ENCODE measurements at regions not wholly inside any gene's neighbourhood (a gene's known extent, or its start where the extent isn't known, plus 50 kb on each side); places are given as distances from the start of the nearest gene placed in this dataset.
"Not testable (repeated sequence)": the region's sequence is repeated elsewhere in the genome, so short reads cannot be mapped to it uniquely, and the experiment has no call there.

- Histone ChIP-seq H3K4me1 (no peaks in the 10 kb centered on the region), H3K27ac (no peak overlapping the region), H3K36me3 (no peaks in the 10 kb centered on the region), H3K4me3 (replicated peaks in 1 of 3) (no peak overlapping the region), H3K9me3 (no peaks in the 10 kb centered on the region), H3K27me3 (no peaks in the 10 kb centered on the region)
- no peak for DNase-seq
- TF ChIP-seq POLR2A (IDR thresholded peaks at IDR 0.05) (no peak), CTCF (IDR thresholded peaks at IDR 0.05) (no peak)
- intact Hi-C loops (cut with DNase I), result no loop called here
- WGBS, 2 donors, result 81 to 85% methylated on average over 4 of the region's 4 CpGs
These were observed 229.1 kb upstream of the CBLB start for GRCh38 chr3:106097817-106098435.

GRCh38 chr3:106103383-106103782 lies 234.6 kb upstream of the CBLB start:
- H3K27ac ChIP-seq, result no peak overlapping the region
- intact Hi-C loops (cut with DNase I), result no loop called here
- no peak for DNase-seq
- WGBS, 2 donors, result 77 to 79% methylated on average over 2 of the region's 2 CpGs
- no peaks in the 10 kb centered on the region for H3K4me1 ChIP-seq
- no peaks in the 10 kb centered on the region for H3K27me3 ChIP-seq
- TF ChIP-seq CTCF (IDR thresholded peaks at IDR 0.05) (no peak), POLR2A (IDR thresholded peaks at IDR 0.05) (no peak)
- no peaks in the 10 kb centered on the region for H3K36me3 ChIP-seq
- H3K9me3 ChIP-seq, result no peaks in the 10 kb centered on the region
- no peak overlapping the region for H3K4me3 ChIP-seq (replicated peaks in 1 of 3)

GRCh38 chr3:106104078-106104477 lies 235.3 kb upstream of the CBLB start:
- Histone ChIP-seq H3K27ac (no peak overlapping the region), H3K36me3 (no peaks in the 10 kb centered on the region), H3K4me1 (no peaks in the 10 kb centered on the region), H3K4me3 (replicated peaks in 1 of 3) (no peak overlapping the region), H3K9me3 (no peaks in the 10 kb centered on the region), H3K27me3 (no peaks in the 10 kb centered on the region)
- 73 to 100% methylated on average over 2 to 4 of the region's 4 CpGs for WGBS, 2 donors
- intact Hi-C loops (cut with DNase I), result no loop called here
- DNase-seq, result no peak
- TF ChIP-seq POLR2A (IDR thresholded peaks at IDR 0.05) (no peak), CTCF (IDR thresholded peaks at IDR 0.05) (no peak)

GRCh38 chr3:106108925-106109324 lies 240.1 kb upstream of the CBLB start:
- no peaks in the 10 kb centered on the region for H3K9me3 ChIP-seq
- no peaks in the 10 kb centered on the region for H3K36me3 ChIP-seq
- no peak for DNase-seq
- TF ChIP-seq POLR2A (IDR thresholded peaks at IDR 0.05), result no peak
- H3K4me3 ChIP-seq (replicated peaks in 1 of 3), result no peak overlapping the region
- H3K4me1 ChIP-seq, result no peaks in the 10 kb centered on the region
- intact Hi-C loops (cut with DNase I), result no loop called here
- 89 to 90% methylated on average over 2 of the region's 2 CpGs for WGBS, 2 donors
- no peaks in the 10 kb centered on the region for H3K27me3 ChIP-seq
- no peak overlapping the region for H3K27ac ChIP-seq

GRCh38 chr3:106112561-106112960 lies 243.7 kb upstream of the CBLB start:
- DNase-seq; H3K27ac ChIP-seq; H3K4me3 ChIP-seq (replicated peaks in 1 of 3); H3K4me1 ChIP-seq; H3K27me3 ChIP-seq; H3K9me3 ChIP-seq; H3K36me3 ChIP-seq; intact Hi-C loops (cut with DNase I): not testable (repeated sequence)
- whole genome bisulfite sequencing, 2 donors, result 95 to 99% methylated on average over 19 to 22 of the region's 26 CpGs

GRCh38 chr3:106113747-106114146 lies 244.9 kb upstream of the CBLB start:
- 88 to 96% methylated on average over 1 of the region's 1 CpG for WGBS, 2 donors
- Histone ChIP-seq H3K4me3 (replicated peaks in 1 of 3) (no peak overlapping the region), H3K27me3 (no peaks in the 10 kb centered on the region), H3K36me3 (no peaks in the 10 kb centered on the region), H3K9me3 (no peaks in the 10 kb centered on the region), H3K4me1 (no peaks in the 10 kb centered on the region), H3K27ac (no peak overlapping the region)
- intact Hi-C loops (cut with DNase I), result no loop called here
- TF ChIP-seq CTCF (IDR thresholded peaks at IDR 0.05), result no peak
- no peak for TF ChIP-seq POLR2A (IDR thresholded peaks at IDR 0.05)
- DNase-seq, result no peak
